ENCODE measurements at regions not wholly inside any gene's neighbourhood (a gene's known extent, or its start where the extent isn't known, plus 50 kb on each side); places are given as distances from the start of the nearest gene placed in this dataset.

DNA sequence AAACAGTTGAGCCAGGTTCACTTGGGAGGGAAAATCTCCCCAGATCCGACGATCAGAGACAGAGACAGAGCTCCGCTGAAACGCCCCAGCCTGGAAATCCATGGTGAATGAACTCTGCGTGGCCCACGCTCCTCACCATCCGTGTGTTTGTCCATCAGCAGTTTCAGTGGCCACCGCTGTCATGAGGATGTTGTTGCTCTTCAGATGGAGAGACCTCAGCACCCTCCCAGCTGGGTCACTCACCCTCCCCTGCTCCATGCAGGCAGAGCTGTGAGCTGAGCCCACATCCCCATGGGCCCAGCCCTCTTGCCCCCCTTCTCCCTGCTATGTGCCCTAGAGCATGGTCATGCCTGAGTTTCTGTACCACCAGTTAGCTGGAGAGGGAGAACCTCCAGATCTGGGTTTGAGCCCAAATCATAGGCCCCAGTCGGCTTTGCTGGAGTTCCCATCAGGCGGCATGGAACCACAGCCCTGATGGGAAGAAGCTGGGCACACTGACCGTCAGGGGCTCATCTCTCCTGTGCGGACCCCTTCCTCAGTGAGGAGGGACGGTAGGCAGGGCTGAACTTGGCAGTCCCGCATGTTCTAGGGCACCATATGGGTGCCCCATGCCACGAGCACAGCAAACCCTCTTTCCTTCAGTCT, 154.4 kb upstream of the COL5A1 start:
- TF ChIP-seq CTCF (IDR thresholded peaks at IDR 0.05; ENCODE audit: insufficient read depth, low read length) (no peak), POLR2AphosphoS5 (IDR thresholded peaks at IDR 0.05; ENCODE audit: low read depth) (no peak)

Data from HL-60 (cell line).